GM20431 (cell line): ENCODE measurements at regions not wholly inside any gene's neighbourhood (a gene's known extent, or its start where the extent isn't known, plus 50 kb on each side); places are given as distances from the start of the nearest gene placed in this dataset.
"Not testable (repeated sequence)": the region's sequence is repeated elsewhere in the genome, so short reads cannot be mapped to it uniquely, and the experiment has no call there.

ENCODE experiments used
- in situ Hi-C: fragments of 300-500 bp; cut with MseI, MboI; formaldehyde crosslinking; loops from one replicate; pipeline ENCODE4 v1.15.0; 2020; ENCODE audit warnings: low sequenced_read_pairs; ENCODE audit not compliant: unreplicated experiment

GRCh38 chr1:172827301-172827700 lies 168.4 kb downstream of the FASLG start:
- in situ Hi-C loops: no loop called here

- in situ Hi-C loops: no loop called here
Observed at GRCh38 chr1:172827841-172828240, 168.9 kb downstream of the FASLG start.

GRCh38 chr1:172832006-172832725 lies 173.3 kb downstream of the FASLG start:
- in situ Hi-C loops: no loop called here

- in situ Hi-C loops: no loop called here
Observed at GRCh38 chr1:172833954-172834353, 175.1 kb downstream of the FASLG start.

- in situ Hi-C loops: no loop called here
Observed at GRCh38 chr1:172834609-172835008, 175.7 kb downstream of the FASLG start.

GRCh38 chr1:172835834-172836233 lies 176.9 kb downstream of the FASLG start:
- in situ Hi-C loops: no loop called here

GRCh38 chr1:172837816-172838679 lies 179.1 kb downstream of the FASLG start:
- in situ Hi-C loops: no loop called here

- in situ Hi-C loops: no loop called here
Observed at GRCh38 chr1:172838680-172839313, 179.9 kb downstream of the FASLG start.

- in situ Hi-C loops: not testable (repeated sequence)
Observed at GRCh38 chr1:172839639-172840038, 180.7 kb downstream of the FASLG start.

GRCh38 chr1:172843444-172843843 lies 184.5 kb downstream of the FASLG start:
- in situ Hi-C loops: no loop called here

- in situ Hi-C loops: no loop called here
Observed at GRCh38 chr1:172845371-172845770, 186.5 kb downstream of the FASLG start.

GRCh38 chr1:172845865-172846264 lies 187.0 kb downstream of the FASLG start:
- in situ Hi-C loops: no loop called here

- in situ Hi-C loops: not testable (repeated sequence)
Observed at GRCh38 chr1:172847814-172848213, 188.9 kb downstream of the FASLG start.

GRCh38 chr1:172849653-172850052 lies 190.8 kb downstream of the FASLG start:
- in situ Hi-C loops: no loop called here

GRCh38 chr1:172851077-172851476 lies 192.2 kb downstream of the FASLG start:
- in situ Hi-C loops: no loop called here

- in situ Hi-C loops: no loop called here
Observed at GRCh38 chr1:172851856-172852255, 193.0 kb downstream of the FASLG start.

GRCh38 chr1:172855983-172856382 lies 194.8 kb downstream of the TNFSF18 start:
- in situ Hi-C loops: not testable (repeated sequence)

GRCh38 chr1:172863031-172863430 lies 187.7 kb downstream of the TNFSF18 start:
- in situ Hi-C loops: no loop called here

- in situ Hi-C loops: no loop called here
Observed at GRCh38 chr1:172867216-172867818, 183.4 kb downstream of the TNFSF18 start.

- in situ Hi-C loops: no loop called here
Observed at GRCh38 chr1:172870901-172871606, 179.7 kb downstream of the TNFSF18 start.
